Loucy (cell line): ENCODE measurements at regions not wholly inside any gene's neighbourhood (a gene's known extent, or its start where the extent isn't known, plus 50 kb on each side); places are given as distances from the start of the nearest gene placed in this dataset.

Experiments
- EZH2phosphoT487 ChIP-seq: fragments of 200-600 bp; IDR thresholded peaks from 2 replicates; pipeline ENCODE4 v1.6.1; 2018; ENCODE audit warnings: antibody characterized with exemption, mild to moderate bottlenecking, moderate library complexity, borderline replicate concordance
- TF ChIP-seq, protein P1 (sequence below): fragments of 200-600 bp; sonication (generic); conservative IDR thresholded peaks from 2 replicates; pipeline ENCODE4 v1.5.1; 2014; ENCODE audit warnings: mild to moderate bottlenecking, antibody characterized with exemption, low read length

DNA sequence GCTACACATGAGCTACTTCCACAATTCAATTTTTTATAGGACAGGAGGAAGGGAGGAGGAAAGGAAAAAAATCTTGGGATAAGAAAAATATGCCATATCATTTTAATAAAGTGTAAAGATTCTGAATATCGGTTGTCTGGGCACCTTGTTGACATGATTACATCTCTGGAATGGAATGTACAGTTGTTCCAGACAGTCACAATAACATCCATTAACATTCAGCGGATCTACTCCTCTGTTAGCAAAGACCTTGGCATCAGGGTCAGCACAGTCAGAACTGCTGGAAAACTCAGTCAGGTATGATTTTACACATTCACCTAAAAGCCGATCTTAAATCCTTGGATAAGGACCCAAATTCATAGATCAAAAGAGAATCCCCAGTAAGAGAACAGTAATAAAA is 85.4 kb upstream of the ARMCX2 start:
- TF ChIP-seq, protein P1, sequence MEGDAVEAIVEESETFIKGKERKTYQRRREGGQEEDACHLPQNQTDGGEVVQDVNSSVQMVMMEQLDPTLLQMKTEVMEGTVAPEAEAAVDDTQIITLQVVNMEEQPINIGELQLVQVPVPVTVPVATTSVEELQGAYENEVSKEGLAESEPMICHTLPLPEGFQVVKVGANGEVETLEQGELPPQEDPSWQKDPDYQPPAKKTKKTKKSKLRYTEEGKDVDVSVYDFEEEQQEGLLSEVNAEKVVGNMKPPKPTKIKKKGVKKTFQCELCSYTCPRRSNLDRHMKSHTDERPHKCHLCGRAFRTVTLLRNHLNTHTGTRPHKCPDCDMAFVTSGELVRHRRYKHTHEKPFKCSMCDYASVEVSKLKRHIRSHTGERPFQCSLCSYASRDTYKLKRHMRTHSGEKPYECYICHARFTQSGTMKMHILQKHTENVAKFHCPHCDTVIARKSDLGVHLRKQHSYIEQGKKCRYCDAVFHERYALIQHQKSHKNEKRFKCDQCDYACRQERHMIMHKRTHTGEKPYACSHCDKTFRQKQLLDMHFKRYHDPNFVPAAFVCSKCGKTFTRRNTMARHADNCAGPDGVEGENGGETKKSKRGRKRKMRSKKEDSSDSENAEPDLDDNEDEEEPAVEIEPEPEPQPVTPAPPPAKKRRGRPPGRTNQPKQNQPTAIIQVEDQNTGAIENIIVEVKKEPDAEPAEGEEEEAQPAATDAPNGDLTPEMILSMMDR = no peak
- TF ChIP-seq EZH2phosphoT487 = no peak
